PC-3 (cell line): ENCODE measurements at regions not wholly inside any gene's neighbourhood (a gene's known extent, or its start where the extent isn't known, plus 50 kb on each side); places are given as distances from the start of the nearest gene placed in this dataset.

Source experiments
- ATAC-seq: fragments of 200-7000 bp; cut with Tn5 transposase; 2 replicates; pipeline ENCODE4 v1.9.1; 2020; ENCODE audit warnings: mild to moderate bottlenecking, moderate library complexity
- BruUV-seq: library from RNA; stranded (reverse); fragments of 400-500 nt; replicated peaks from 2 replicates; lab custom pipeline; 2021; lab: Mats Ljungman, UMichigan
- CTCF ChIA-PET: fragments of 300-600 bp; sonication (Branson Sonifier 250); formaldehyde crosslinking; loops from one replicate; lab custom pipeline; 2022; ENCODE audit warnings: antibody characterized with exemption; lab: Charles Lee
- POLR2A ChIA-PET: fragments of 300-600 bp; sonication (Branson Sonifier 250); formaldehyde crosslinking; loops from one replicate; lab custom pipeline; 2022; ENCODE audit warnings: antibody characterized with exemption; ENCODE audit not compliant: unreplicated experiment; lab: Charles Lee
- DNase-seq: peaks from one replicate; pipeline ENCODE4 v3.0.0-alpha.2; 2015
- H2AFZ ChIP-seq: fragments of 300-600 bp; sonication (generic); 2 replicates; pipeline ENCODE4 v1.6.0; 2016; ENCODE audit warnings: antibody characterized with exemption, low read length
- H3F3A ChIP-seq: fragments of 300-600 bp; sonication (generic); one replicate; pipeline ENCODE4 v1.6.0; 2017; ENCODE audit warnings: antibody characterized with exemption, low read length, control low read depth, mild to moderate bottlenecking; ENCODE audit not compliant: unreplicated experiment
- H3K27ac ChIP-seq: fragments of 300-600 bp; sonication (generic); 2 replicates; pipeline ENCODE4 v1.5.1; 2016; ENCODE audit warnings: mild to moderate bottlenecking, low read length
- H3K27me3 ChIP-seq: fragments of 300-600 bp; sonication (generic); 2 replicates; pipeline ENCODE4 v1.6.1; 2016; ENCODE audit warnings: low read length, mixed read lengths
- H3K36me3 ChIP-seq: fragments of 300-600 bp; sonication (generic); 2 replicates; pipeline ENCODE4 v1.6.1; 2016; ENCODE audit warnings: low read depth, mixed run types, low read length, mixed read lengths
- H3K4me1 ChIP-seq: fragments of 300-600 bp; sonication (generic); 2 replicates; pipeline ENCODE4 v1.5.1; 2016; ENCODE audit warnings: low read length; ENCODE audit not compliant: insufficient read depth
- H3K4me2 ChIP-seq: fragments of 300-600 bp; sonication (generic); 2 replicates; pipeline ENCODE4 v1.6.0; 2016; ENCODE audit warnings: low read length
- H3K4me3 ChIP-seq: fragments of 300-600 bp; sonication (generic); 2 replicates; pipeline ENCODE4 v1.5.1; 2016; ENCODE audit warnings: mild to moderate bottlenecking, low read length, mixed read lengths
- H3K79me2 ChIP-seq: fragments of 300-600 bp; sonication (generic); 2 replicates; pipeline ENCODE4 v1.6.1; 2017; ENCODE audit warnings: low read length, mixed read lengths
- H3K9ac ChIP-seq: fragments of 300-600 bp; sonication (generic); 2 replicates; pipeline ENCODE4 v1.6.0; 2016; ENCODE audit warnings: mild to moderate bottlenecking, low read length
- H3K9me2 ChIP-seq: fragments of 300-600 bp; sonication (generic); replicated peaks from 2 replicates; pipeline ENCODE4 v1.6.1; 2016; ENCODE audit warnings: mixed run types, low read length, mixed read lengths
- H3K9me3 ChIP-seq: fragments of 300-600 bp; sonication (generic); 2 replicates; pipeline ENCODE4 v1.6.1; 2016; ENCODE audit warnings: low read length, mixed read lengths
- H4K20me1 ChIP-seq: fragments of 300-600 bp; sonication (generic); 2 replicates; pipeline ENCODE4 v1.6.1; 2016; ENCODE audit warnings: low read length, mixed read lengths
- CTCF ChIP-seq: fragments of 300-600 bp; sonication (generic); conservative IDR thresholded peaks from 2 replicates; pipeline ENCODE4 v1.5.1; 2017; ENCODE audit warnings: antibody characterized with exemption, low read depth, mild to moderate bottlenecking, low read length
- EZH2 ChIP-seq: fragments of 300-600 bp; sonication (generic); IDR thresholded peaks from one replicate; pipeline ENCODE4 v1.6.1; 2017; ENCODE audit warnings: antibody characterized with exemption, mild to moderate bottlenecking, low read length; ENCODE audit not compliant: unreplicated experiment
- EZH2phosphoT487 ChIP-seq: fragments of 300-600 bp; sonication (generic); IDR thresholded peaks from 2 replicates; pipeline ENCODE4 v1.6.1; 2018; ENCODE audit warnings: mild to moderate bottlenecking, antibody characterized with exemption, low read length, borderline replicate concordance
- intact Hi-C: fragments of 100-400 bp; cut with micrococcal nuclease; formaldehyde crosslinking; loops from 2 replicates; pipeline ENCODE4 v1.9.0; 2023

- no peak overlapping the region for H2AFZ ChIP-seq
- ATAC-seq = no peak
- H3K79me2 ChIP-seq = no peaks in the 10 kb centered on the region
- no peaks in the 10 kb centered on the region for H3K36me3 ChIP-seq
- no peak for TF ChIP-seq EZH2phosphoT487
- TF ChIP-seq CTCF = no peak
- TF ChIP-seq EZH2 = no peak
- no peak for DNase-seq
- H4K20me1 ChIP-seq = no peaks in the 10 kb centered on the region
- no peak overlapping the region for H3K4me2 ChIP-seq
- H3K9me2 ChIP-seq = no peaks in the 10 kb centered on the region
- H3K4me3 ChIP-seq = no peak overlapping the region
- no TSS peak for BruUV-seq
- H3K4me1 ChIP-seq = no peaks in the 10 kb centered on the region
- H3K27me3 ChIP-seq = 0 out of 2 replicates have a peak, but pooled peaks cover 2% of the 10 kb centered on the region
- no peak overlapping the region for H3K27ac ChIP-seq
- ChIA-PET POLR2A (no interaction called here), CTCF (no interaction called here)
- no peak overlapping the region for H3K9ac ChIP-seq
- H3K9me3 ChIP-seq = no peaks in the 10 kb centered on the region
- no peaks in the 10 kb centered on the region for H3F3A ChIP-seq
- intact Hi-C loops = no loop called here
Observed at GRCh38 chr14:98514016-98514415, 758.0 kb downstream of the BCL11B start.

GRCh38 chr14:98536256-98536655 lies 735.7 kb downstream of the BCL11B start:
- H3K4me3 ChIP-seq = no peak overlapping the region
- no peaks in the 10 kb centered on the region for H3K79me2 ChIP-seq
- H3K27me3 ChIP-seq = no peaks in the 10 kb centered on the region
- TF ChIP-seq EZH2 (no peak), CTCF (no peak)
- BruUV-seq = no TSS peak
- ChIA-PET CTCF (no interaction called here), POLR2A (no interaction called here)
- no peaks in the 10 kb centered on the region for H4K20me1 ChIP-seq
- DNase-seq (no peak), ATAC-seq (no peak)
- no peak overlapping the region for H3K4me2 ChIP-seq
- intact Hi-C loops = no loop called here
- no peak overlapping the region for H3K27ac ChIP-seq
- no peaks in the 10 kb centered on the region for H3K4me1 ChIP-seq
- H3K36me3 ChIP-seq = no peaks in the 10 kb centered on the region
- peaks cover 11% of the 10 kb centered on the region; the same call in 1 of the 2 replicates for H3K9me3 ChIP-seq
- H2AFZ ChIP-seq = no peak overlapping the region
- H3K9me2 ChIP-seq = no peaks in the 10 kb centered on the region
- H3F3A ChIP-seq = no peaks in the 10 kb centered on the region
- H3K9ac ChIP-seq = no peak overlapping the region

- ATAC-seq (no peak), DNase-seq (no peak)
- TF ChIP-seq CTCF (no peak), EZH2 (no peak), EZH2phosphoT487 (no peak)
- no peaks in the 10 kb centered on the region for H3K9me3 ChIP-seq
- ChIA-PET POLR2A (no interaction called here), CTCF (no interaction called here)
- no peaks in the 10 kb centered on the region for H4K20me1 ChIP-seq
- peaks cover 9% of the 10 kb centered on the region for H3K27me3 ChIP-seq
- no peak overlapping the region for H3K9ac ChIP-seq
- H3K4me1 ChIP-seq = no peaks in the 10 kb centered on the region
- H3F3A ChIP-seq = no peaks in the 10 kb centered on the region
- no peaks in the 10 kb centered on the region for H3K36me3 ChIP-seq
- H2AFZ ChIP-seq = no peak overlapping the region
- H3K9me2 ChIP-seq = no peaks in the 10 kb centered on the region
- intact Hi-C loops = no loop called here
- H3K79me2 ChIP-seq = no peaks in the 10 kb centered on the region
- no peak overlapping the region for H3K4me3 ChIP-seq
- no peak overlapping the region for H3K4me2 ChIP-seq
- BruUV-seq = no TSS peak
- H3K27ac ChIP-seq = no peak overlapping the region
Observed at GRCh38 chr14:98542316-98542715, 729.7 kb downstream of the BCL11B start.
